ENCODE measurements at regions not wholly inside any gene's neighbourhood (a gene's known extent, or its start where the extent isn't known, plus 50 kb on each side); places are given as distances from the start of the nearest gene placed in this dataset.

DNA sequence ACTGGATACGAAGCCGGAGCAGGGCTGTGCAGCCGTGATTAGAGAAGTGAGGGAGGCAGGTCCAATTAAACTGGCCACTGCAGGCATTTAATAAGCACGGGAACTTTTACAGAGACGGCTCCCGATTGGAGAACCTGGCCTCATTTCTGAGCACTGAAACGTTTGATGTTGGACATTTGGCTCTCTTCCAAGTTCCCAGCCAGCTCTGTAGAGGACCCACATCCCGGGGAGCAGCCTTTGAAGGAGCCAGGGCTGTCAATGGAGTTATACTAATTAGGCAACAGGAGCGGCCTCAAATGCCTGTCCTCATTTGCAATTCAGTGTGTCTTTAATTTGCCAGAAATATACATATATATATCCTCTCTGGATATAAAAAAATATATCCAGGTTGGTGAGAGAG, 499.4 kb upstream of the C16orf82 start:
- Histone ChIP-seq H3K4me2 (ENCODE audit: low read length) (no peak overlapping the region), H4K20me1 (ENCODE audit: insufficient read depth, low read length) (no peaks in the 10 kb centered on the region), H3K9ac (ENCODE audit: low read length) (no peak overlapping the region), H3K4me3 (ENCODE audit: low read length) (no peak overlapping the region), H3K27ac (ENCODE audit: low read length) (no peak overlapping the region), H3K79me2 (ENCODE audit: low read length) (no peaks in the 10 kb centered on the region), H3K9me3 (ENCODE audit: insufficient read depth, low read length) (no peaks in the 10 kb centered on the region), H3K27me3 (ENCODE audit: low read depth, low read length) (no peaks in the 10 kb centered on the region), H3K36me3 (replicated peaks; ENCODE audit: low read depth, low read length) (no peaks in the 10 kb centered on the region), H3K4me1 (ENCODE audit: low read length) (no peaks in the 10 kb centered on the region), H2AFZ (ENCODE audit: low read depth, low read length) (no peak overlapping the region)
- no peak for TF ChIP-seq EZH2phosphoT487 (IDR thresholded peaks at IDR 0.05; ENCODE audit: low read depth)
- TF ChIP-seq, protein P1, sequence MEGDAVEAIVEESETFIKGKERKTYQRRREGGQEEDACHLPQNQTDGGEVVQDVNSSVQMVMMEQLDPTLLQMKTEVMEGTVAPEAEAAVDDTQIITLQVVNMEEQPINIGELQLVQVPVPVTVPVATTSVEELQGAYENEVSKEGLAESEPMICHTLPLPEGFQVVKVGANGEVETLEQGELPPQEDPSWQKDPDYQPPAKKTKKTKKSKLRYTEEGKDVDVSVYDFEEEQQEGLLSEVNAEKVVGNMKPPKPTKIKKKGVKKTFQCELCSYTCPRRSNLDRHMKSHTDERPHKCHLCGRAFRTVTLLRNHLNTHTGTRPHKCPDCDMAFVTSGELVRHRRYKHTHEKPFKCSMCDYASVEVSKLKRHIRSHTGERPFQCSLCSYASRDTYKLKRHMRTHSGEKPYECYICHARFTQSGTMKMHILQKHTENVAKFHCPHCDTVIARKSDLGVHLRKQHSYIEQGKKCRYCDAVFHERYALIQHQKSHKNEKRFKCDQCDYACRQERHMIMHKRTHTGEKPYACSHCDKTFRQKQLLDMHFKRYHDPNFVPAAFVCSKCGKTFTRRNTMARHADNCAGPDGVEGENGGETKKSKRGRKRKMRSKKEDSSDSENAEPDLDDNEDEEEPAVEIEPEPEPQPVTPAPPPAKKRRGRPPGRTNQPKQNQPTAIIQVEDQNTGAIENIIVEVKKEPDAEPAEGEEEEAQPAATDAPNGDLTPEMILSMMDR (IDR thresholded peaks at IDR 0.05; ENCODE audit: low read depth, low read length) = no peak

DNA sequence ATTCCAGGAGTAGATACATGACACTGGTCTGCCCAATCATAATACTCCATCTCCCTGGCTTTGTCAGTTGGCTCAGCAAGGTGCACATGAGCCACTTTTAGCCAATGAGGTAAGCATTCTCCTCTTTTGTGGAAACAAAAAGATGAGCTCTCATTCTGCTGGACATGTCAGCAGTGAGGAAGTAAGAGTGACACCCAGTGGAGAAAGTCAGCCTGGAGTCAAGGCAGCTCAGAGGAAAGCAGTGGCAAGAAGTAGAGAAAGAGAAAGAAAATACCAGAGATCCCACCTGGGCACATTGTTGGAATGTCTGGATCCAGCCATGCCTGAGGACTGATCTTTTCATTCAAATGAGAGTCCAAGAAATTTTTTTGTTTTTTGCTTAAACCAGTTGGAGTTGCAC, 496.9 kb upstream of the C16orf82 start:
- Histone ChIP-seq H3K79me2 (ENCODE audit: low read length) (no peaks in the 10 kb centered on the region), H3K4me1 (ENCODE audit: low read length) (no peaks in the 10 kb centered on the region), H3K9me3 (ENCODE audit: insufficient read depth, low read length) (no peaks in the 10 kb centered on the region), H4K20me1 (ENCODE audit: insufficient read depth, low read length) (no peaks in the 10 kb centered on the region), H3K4me2 (ENCODE audit: low read length) (no peak overlapping the region), H3K4me3 (ENCODE audit: low read length) (no peak overlapping the region), H3K36me3 (replicated peaks; ENCODE audit: low read depth, low read length) (no peaks in the 10 kb centered on the region), H2AFZ (ENCODE audit: low read depth, low read length) (no peak overlapping the region), H3K27me3 (ENCODE audit: low read depth, low read length) (no peaks in the 10 kb centered on the region), H3K27ac (ENCODE audit: low read length) (no peak overlapping the region), H3K9ac (ENCODE audit: low read length) (no peak overlapping the region)
- TF ChIP-seq, protein P1 (IDR thresholded peaks at IDR 0.05; ENCODE audit: low read depth, low read length) = peak; percentile 48
- TF ChIP-seq EZH2phosphoT487 (IDR thresholded peaks at IDR 0.05; ENCODE audit: low read depth) = no peak

GRCh38 chr16:26578748-26579147, 488.0 kb upstream of the C16orf82 start:
- Histone ChIP-seq H3K4me3 (ENCODE audit: low read length) (no peak overlapping the region), H4K20me1 (ENCODE audit: insufficient read depth, low read length) (no peaks in the 10 kb centered on the region), H3K9ac (ENCODE audit: low read length) (no peak overlapping the region), H3K27me3 (ENCODE audit: low read depth, low read length) (no peaks in the 10 kb centered on the region), H3K27ac (ENCODE audit: low read length) (no peak overlapping the region), H3K36me3 (replicated peaks; ENCODE audit: low read depth, low read length) (no peaks in the 10 kb centered on the region), H3K4me1 (ENCODE audit: low read length) (no peaks in the 10 kb centered on the region), H3K9me3 (ENCODE audit: insufficient read depth, low read length) (no peaks in the 10 kb centered on the region), H3K4me2 (ENCODE audit: low read length) (no peak overlapping the region), H3K79me2 (ENCODE audit: low read length) (no peaks in the 10 kb centered on the region), H2AFZ (ENCODE audit: low read depth, low read length) (no peak overlapping the region)
- TF ChIP-seq, protein P1 (IDR thresholded peaks at IDR 0.05; ENCODE audit: low read depth, low read length) = no peak
- no peak for TF ChIP-seq EZH2phosphoT487 (IDR thresholded peaks at IDR 0.05; ENCODE audit: low read depth)

DNA sequence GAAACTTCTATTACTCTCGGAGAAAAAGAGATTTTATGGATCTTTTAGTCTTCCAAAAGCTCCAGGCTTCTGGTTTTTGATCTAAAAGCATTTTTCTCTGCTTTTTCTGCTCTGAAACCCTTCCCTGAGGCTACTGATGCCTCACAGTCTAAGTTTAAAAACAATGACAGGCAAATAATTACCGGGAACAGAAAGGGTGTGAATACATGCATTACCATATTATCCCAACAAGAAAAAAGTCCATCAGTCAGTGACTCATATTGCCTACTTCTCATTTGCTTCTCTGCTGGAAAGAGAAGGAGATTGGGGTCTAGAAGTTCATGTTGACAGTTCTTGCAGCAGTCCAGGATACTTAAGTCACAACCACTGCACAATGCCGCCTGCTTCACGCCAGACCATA, 482.9 kb upstream of the C16orf82 start:
- H3K9ac ChIP-seq (ENCODE audit: low read length) = no peak overlapping the region
- TF ChIP-seq EZH2phosphoT487 (IDR thresholded peaks at IDR 0.05; ENCODE audit: low read depth) = no peak
- TF ChIP-seq, protein P1 (IDR thresholded peaks at IDR 0.05; ENCODE audit: low read depth, low read length) = no peak
- no peak overlapping the region for H3K4me2 ChIP-seq (ENCODE audit: low read length)
- H3K27me3 ChIP-seq (ENCODE audit: low read depth, low read length) = no peaks in the 10 kb centered on the region
- no peaks in the 10 kb centered on the region for H3K79me2 ChIP-seq (ENCODE audit: low read length)
- no peak overlapping the region for H3K4me3 ChIP-seq (ENCODE audit: low read length)
- no peaks in the 10 kb centered on the region for H3K4me1 ChIP-seq (ENCODE audit: low read length)
- no peaks in the 10 kb centered on the region for H3K36me3 ChIP-seq (replicated peaks; ENCODE audit: low read depth, low read length)
- H4K20me1 ChIP-seq (ENCODE audit: insufficient read depth, low read length) = no peaks in the 10 kb centered on the region
- H3K27ac ChIP-seq (ENCODE audit: low read length) = no peak overlapping the region
- no peak overlapping the region for H2AFZ ChIP-seq (ENCODE audit: low read depth, low read length)
- no peaks in the 10 kb centered on the region for H3K9me3 ChIP-seq (ENCODE audit: insufficient read depth, low read length)

All from OCI-LY3 (cell line).